SU-DHL-6 (cell line): ENCODE measurements at regions not wholly inside any gene's neighbourhood (a gene's known extent, or its start where the extent isn't known, plus 50 kb on each side); places are given as distances from the start of the nearest gene placed in this dataset.

Source experiments
- EZH2phosphoT487 ChIP-seq: fragments of 200-600 bp; sonication (generic), shearing (Covaris generic); conservative IDR thresholded peaks from 2 replicates; pipeline ENCODE4 v1.6.1; 2018; ENCODE audit warnings: mild to moderate bottlenecking, antibody characterized with exemption, low read length, moderate library complexity, mixed read lengths
- TF ChIP-seq, protein P1 (sequence below): fragments of 200-600 bp; sonication (generic); IDR thresholded peaks from one replicate; pipeline ENCODE4 v1.5.1; 2017; ENCODE audit warnings: antibody characterized with exemption, mild to moderate bottlenecking, low read length, moderate library complexity; ENCODE audit not compliant: insufficient read depth, poor library complexity, severe bottlenecking

DNA sequence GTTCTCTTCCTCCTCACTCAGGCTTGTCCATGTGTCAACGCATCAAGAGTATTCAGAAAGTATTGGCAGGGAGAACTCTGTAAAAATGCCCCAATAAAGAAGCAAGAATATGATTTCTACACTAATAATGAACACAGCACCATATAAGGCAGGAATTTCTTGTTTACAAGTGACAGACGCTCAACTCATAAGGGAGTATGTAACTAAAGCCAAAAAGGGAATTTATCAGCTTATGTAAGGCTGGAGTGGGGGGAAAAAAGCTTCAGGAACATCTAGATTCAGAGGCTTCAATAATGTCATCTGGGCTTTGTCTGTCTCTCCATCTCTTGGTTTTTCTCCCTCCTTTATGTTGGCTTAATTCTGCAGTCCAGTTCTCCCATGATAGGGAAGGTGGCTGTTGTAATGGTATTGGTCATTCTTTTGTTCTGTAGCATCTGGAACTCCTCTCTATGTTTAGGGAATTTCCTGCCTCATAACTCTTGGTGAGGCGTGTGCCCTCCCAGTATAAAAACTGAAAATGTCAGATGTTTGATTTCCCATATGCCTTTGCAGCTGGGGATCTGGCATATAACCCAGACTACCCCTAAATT is 125.1 kb upstream of the COL21A1 start:
- TF ChIP-seq, protein P1, sequence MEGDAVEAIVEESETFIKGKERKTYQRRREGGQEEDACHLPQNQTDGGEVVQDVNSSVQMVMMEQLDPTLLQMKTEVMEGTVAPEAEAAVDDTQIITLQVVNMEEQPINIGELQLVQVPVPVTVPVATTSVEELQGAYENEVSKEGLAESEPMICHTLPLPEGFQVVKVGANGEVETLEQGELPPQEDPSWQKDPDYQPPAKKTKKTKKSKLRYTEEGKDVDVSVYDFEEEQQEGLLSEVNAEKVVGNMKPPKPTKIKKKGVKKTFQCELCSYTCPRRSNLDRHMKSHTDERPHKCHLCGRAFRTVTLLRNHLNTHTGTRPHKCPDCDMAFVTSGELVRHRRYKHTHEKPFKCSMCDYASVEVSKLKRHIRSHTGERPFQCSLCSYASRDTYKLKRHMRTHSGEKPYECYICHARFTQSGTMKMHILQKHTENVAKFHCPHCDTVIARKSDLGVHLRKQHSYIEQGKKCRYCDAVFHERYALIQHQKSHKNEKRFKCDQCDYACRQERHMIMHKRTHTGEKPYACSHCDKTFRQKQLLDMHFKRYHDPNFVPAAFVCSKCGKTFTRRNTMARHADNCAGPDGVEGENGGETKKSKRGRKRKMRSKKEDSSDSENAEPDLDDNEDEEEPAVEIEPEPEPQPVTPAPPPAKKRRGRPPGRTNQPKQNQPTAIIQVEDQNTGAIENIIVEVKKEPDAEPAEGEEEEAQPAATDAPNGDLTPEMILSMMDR: no peak
- TF ChIP-seq EZH2phosphoT487: no peak
